Ascending aorta (tissue), 2 donors: ENCODE measurements at regions not wholly inside any gene's neighbourhood (a gene's known extent, or its start where the extent isn't known, plus 50 kb on each side); places are given as distances from the start of the nearest gene placed in this dataset.

Source experiments
- DNase-seq, 2 donors: peaks; one replicate each; pipeline ENCODE4 v3.0.0-alpha.2; 2019; ENCODE audit warnings: low spot score in 2 of 2
- H3K27ac ChIP-seq, 2 donors: fragments of 200-600 bp; sonication (generic); one replicate each; pipeline ENCODE4 v1.5.1; 2016 to 2017; ENCODE audit warnings: mild to moderate bottlenecking in 1 of 2
- H3K27me3 ChIP-seq: fragments of 200-600 bp; sonication (generic); one replicate; pipeline ENCODE4 v1.5.1; 2017
- H3K36me3 ChIP-seq, 2 donors: fragments of 200-600 bp; sonication (generic); one replicate each; pipeline ENCODE4 v1.5.1; 2016
- H3K4me1 ChIP-seq, 2 donors: fragments of 200-600 bp; sonication (generic); one replicate each; pipeline ENCODE4 v1.5.1; 2016 to 2017; ENCODE audit warnings: mild to moderate bottlenecking in 1 of 2
- H3K4me3 ChIP-seq, 2 donors: fragments of 200-600 bp; sonication (generic); one replicate each; pipeline ENCODE4 v1.5.1; 2016 to 2017; ENCODE audit warnings: mild to moderate bottlenecking in 1 of 2
- H3K9me3 ChIP-seq, 2 donors: fragments of 200-600 bp; sonication (generic); one replicate each; pipeline ENCODE4 v1.5.1; 2016
- CTCF ChIP-seq, 3 experiments: fragments of 200-600 bp in 2 of 3; fragments of 450-650 bp in 1 of 3; sonication (generic) in 2 of 3; IDR thresholded peaks; one replicate each; pipeline ENCODE4 v1.5.1; 2016 to 2019; ENCODE audit warnings: antibody characterized with exemption in 3 of 3, mild to moderate bottlenecking in 1 of 3, moderate library complexity in 1 of 3
- intact Hi-C: fragments of 100-400 bp; cut with DNase I; formaldehyde crosslinking; loops from one replicate; pipeline ENCODE4 v1.15.1; 2023

GRCh38 chr10:85538601-85539000 lies 828.0 kb downstream of the GRID1 start:
- H3K36me3 ChIP-seq, result no peaks in the 10 kb centered on the region
- no peak overlapping the region for H3K27ac ChIP-seq
- H3K4me3 ChIP-seq, result no peak overlapping the region
- intact Hi-C loops, result no loop called here
- H3K27me3 ChIP-seq, result no peaks in the 10 kb centered on the region
- no peak for TF ChIP-seq CTCF (IDR thresholded peaks at IDR 0.05)
- H3K9me3 ChIP-seq, result no peaks in the 10 kb centered on the region
- DNase-seq, result no peak
- H3K4me1 ChIP-seq, result no peaks in the 10 kb centered on the region

DNA sequence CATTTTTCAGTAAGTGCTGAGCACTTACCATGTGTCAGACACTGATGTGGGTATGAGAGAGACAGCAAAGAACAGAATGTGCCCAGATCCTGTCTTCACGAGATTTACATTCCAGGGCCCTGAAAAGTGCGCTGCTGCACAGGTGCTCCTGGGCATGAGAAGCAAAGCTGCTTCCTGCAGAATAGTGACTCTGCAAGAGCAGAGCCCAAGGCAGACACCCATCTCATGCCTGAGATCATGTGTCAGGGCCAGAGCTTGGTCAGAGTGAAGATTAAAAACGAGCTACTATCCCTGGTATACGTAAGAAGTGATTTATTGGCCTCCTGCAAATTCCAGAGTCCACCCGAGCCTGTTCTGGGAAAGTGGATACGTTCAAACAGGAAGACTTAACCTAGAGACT lies 824.4 kb downstream of the GRID1 start:
- no peaks in the 10 kb centered on the region for H3K4me1 ChIP-seq
- H3K27me3 ChIP-seq, result no peaks in the 10 kb centered on the region
- H3K27ac ChIP-seq, result no peak overlapping the region
- H3K36me3 ChIP-seq, result no peaks in the 10 kb centered on the region
- DNase-seq, result no peak
- intact Hi-C loops, result no loop called here
- no peak overlapping the region for H3K4me3 ChIP-seq
- no peaks in the 10 kb centered on the region for H3K9me3 ChIP-seq
- TF ChIP-seq CTCF (IDR thresholded peaks at IDR 0.05), result no peak

DNA sequence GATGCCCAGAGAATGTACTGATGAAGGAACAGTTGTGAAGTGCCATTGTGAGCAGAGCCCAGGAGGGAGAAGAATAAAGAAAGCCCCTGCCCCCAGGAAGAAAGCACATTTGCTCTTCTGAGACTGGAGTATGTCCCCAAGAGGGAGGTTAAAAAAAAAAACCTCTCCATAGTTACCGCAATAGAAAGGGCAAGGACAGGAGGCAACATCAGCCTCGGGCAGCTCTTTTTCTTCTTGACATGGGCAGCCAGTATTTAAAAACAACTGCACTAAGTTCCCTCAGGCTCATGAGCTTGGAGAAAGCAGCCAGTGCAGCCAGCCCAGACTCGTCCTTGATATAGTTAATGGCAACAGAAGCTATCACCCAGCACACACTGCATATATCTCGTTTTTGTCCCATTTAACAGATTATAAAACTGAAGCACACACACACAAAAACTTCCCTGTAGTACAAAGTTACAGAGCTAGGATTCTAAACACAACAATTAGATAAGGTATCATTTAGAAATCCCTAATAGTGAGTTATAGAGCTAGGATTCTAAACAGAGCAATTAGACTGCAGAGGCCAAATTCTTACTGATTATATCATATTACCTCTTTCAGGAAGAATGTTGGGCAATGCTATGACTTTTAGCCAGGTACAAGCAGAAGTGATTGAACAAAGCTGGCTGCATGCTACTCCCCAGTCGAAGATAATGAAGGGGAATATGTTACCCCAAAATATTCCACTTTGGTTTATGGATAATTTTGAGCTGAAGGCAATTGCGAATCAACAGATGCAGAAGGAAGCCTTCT lies 823.5 kb downstream of the GRID1 start:
- no peak for TF ChIP-seq CTCF (IDR thresholded peaks at IDR 0.05)
- Histone ChIP-seq H3K27ac (no peak overlapping the region), H3K27me3 (no peaks in the 10 kb centered on the region), H3K4me3 (no peak overlapping the region), H3K4me1 (no peaks in the 10 kb centered on the region), H3K9me3 (no peaks in the 10 kb centered on the region), H3K36me3 (no peaks in the 10 kb centered on the region)
- no peak for DNase-seq
- intact Hi-C loops, result no loop called here

DNA sequence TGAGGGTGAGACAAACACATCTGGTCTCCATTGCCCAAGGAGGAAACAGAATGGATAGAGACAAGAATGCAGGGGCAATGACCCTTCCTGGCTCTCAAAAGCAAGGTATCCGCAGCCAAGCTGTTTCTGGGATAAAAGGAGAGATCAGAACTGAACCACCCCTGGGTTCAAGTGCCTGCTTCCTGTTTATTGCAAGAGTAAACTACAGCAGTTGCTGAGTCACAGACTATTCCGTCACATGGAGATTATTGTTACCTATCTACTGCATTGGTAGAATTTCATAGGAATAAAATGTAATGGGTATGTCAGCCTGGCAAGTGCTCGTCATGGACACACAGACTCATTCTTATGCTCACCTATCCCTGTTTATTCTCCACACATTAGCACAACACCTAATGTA lies 821.6 kb downstream of the GRID1 start:
- Histone ChIP-seq H3K27ac (no peak overlapping the region), H3K36me3 (no peaks in the 10 kb centered on the region), H3K9me3 (no peaks in the 10 kb centered on the region), H3K27me3 (no peaks in the 10 kb centered on the region), H3K4me1 (no peaks in the 10 kb centered on the region), H3K4me3 (no peak overlapping the region)
- no peak for TF ChIP-seq CTCF (IDR thresholded peaks at IDR 0.05)
- intact Hi-C loops, result loop anchor here (5.0 kb wide), 1 partner anchor 832 kb away; no protein-coding TSS in a partner anchor
- no peak for DNase-seq

DNA sequence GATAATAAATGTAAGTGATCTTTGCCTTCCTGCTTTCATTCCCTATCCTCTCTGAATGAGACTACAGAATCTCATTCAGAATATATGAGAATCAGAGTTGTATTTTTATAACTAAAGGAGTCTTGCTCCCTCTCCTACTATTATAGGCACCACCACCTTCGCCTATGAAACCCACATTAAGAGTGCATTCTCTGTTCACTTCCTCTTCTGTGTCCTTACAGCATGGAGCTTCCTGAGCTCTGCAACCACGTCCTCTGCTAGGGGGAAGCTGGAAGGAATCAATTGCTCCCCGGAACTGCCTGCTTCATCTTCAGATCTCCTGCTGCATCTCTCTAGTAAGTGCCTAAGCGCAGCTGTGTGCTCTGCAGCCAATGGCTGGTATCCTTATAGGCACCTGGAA lies 820.7 kb downstream of the GRID1 start:
- Histone ChIP-seq H3K4me1 (no peaks in the 10 kb centered on the region), H3K27me3 (no peaks in the 10 kb centered on the region), H3K36me3 (no peaks in the 10 kb centered on the region), H3K9me3 (no peaks in the 10 kb centered on the region), H3K27ac (no peak overlapping the region), H3K4me3 (no peak overlapping the region)
- no peak for TF ChIP-seq CTCF (IDR thresholded peaks at IDR 0.05)
- intact Hi-C loops, result loop anchor here (5.0 kb wide), 1 partner anchor 831 kb away; no protein-coding TSS in a partner anchor
- DNase-seq, result no peak
